ENCODE measurements at regions not wholly inside any gene's neighbourhood (a gene's known extent, or its start where the extent isn't known, plus 50 kb on each side); places are given as distances from the start of the nearest gene placed in this dataset.

DNA sequence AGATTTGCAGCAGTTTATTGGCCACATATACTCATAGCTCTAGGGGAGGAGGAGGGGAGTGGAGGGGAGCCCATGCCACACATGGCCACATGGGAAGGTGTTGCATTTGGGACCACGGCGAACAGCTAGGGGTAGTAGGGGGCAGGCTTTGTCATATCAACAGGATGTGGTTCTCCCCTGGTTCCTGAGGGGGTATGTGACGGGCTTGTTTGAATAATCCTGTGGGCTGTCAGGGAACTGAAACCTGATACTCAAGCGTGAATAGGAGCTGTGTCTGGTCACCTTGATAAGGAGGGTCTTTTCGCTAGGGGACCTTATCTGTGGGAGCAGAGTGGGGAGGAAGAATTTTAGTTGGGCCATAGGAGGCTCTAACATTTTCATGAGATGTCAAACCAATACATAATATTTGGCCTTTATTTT is 264.7 kb downstream of the CTH start:
- TF ChIP-seq POLR2A (IDR thresholded peaks at IDR 0.05; ENCODE audit: low read length) (no peak), GATA1 (IDR thresholded peaks at IDR 0.05; ENCODE audit: low read depth, low read length) (peak; percentile 22)

All from erythroblast (primary cell).